Neural cell (in vitro differentiated cells): ENCODE measurements at regions not wholly inside any gene's neighbourhood (a gene's known extent, or its start where the extent isn't known, plus 50 kb on each side); places are given as distances from the start of the nearest gene placed in this dataset.

Experiments used
- H2AFZ ChIP-seq: fragments of 200-600, 300-800 bp; sonication (generic), shearing (Covaris generic); 2 replicates; pipeline ENCODE4 v1.6.0; 2014; ENCODE audit warnings: low read depth, mild to moderate bottlenecking, antibody characterized with exemption, low read length, moderate library complexity
- H3F3A ChIP-seq: fragments of 200-600 bp; shearing (Covaris generic); 2 replicates; pipeline ENCODE4 v1.6.1; 2016; ENCODE audit warnings: mild to moderate bottlenecking, moderate library complexity, mixed read lengths, antibody characterized with exemption, low read length; ENCODE audit not compliant: insufficient read depth, poor library complexity, severe bottlenecking
- H3K27ac ChIP-seq: fragments of 200-600, 300-800 bp; sonication (generic), shearing (Covaris generic); 2 replicates; pipeline ENCODE4 v1.5.1; 2014; ENCODE audit warnings: mild to moderate bottlenecking, low read length, moderate library complexity
- H3K27me3 ChIP-seq: fragments of 300-800, 200-600 bp; sonication (generic), shearing (Covaris generic); 2 replicates; pipeline ENCODE4 v1.6.0; 2014; ENCODE audit warnings: mild to moderate bottlenecking, low read depth, low read length, moderate library complexity; ENCODE audit not compliant: insufficient read depth
- H3K36me3 ChIP-seq: fragments of 300-800, 200-600 bp; sonication (generic), shearing (Covaris generic); 2 replicates; pipeline ENCODE4 v1.5.1; 2014; ENCODE audit warnings: mild to moderate bottlenecking, antibody characterized with exemption, low read length, moderate library complexity; ENCODE audit not compliant: insufficient read depth
- H3K4me2 ChIP-seq: fragments of 300-800, 200-600 bp; sonication (generic), shearing (Covaris generic); 2 replicates; pipeline ENCODE4 v1.6.0; 2014; ENCODE audit warnings: mild to moderate bottlenecking, low read length
- H3K4me3 ChIP-seq: fragments of 300-800, 200-600 bp; sonication (generic), shearing (Covaris generic); 2 replicates; pipeline ENCODE4 v1.5.1; 2014; ENCODE audit warnings: mild to moderate bottlenecking, low read length, moderate library complexity
- H3K79me2 ChIP-seq: fragments of 200-600 bp; shearing (Covaris generic); replicated peaks from 2 replicates; pipeline ENCODE4 v1.6.0; 2014; ENCODE audit warnings: mild to moderate bottlenecking, low read length, moderate library complexity; ENCODE audit not compliant: insufficient read depth
- H3K9ac ChIP-seq: fragments of 300-800, 200-600 bp; sonication (generic), shearing (Covaris generic); 2 replicates; pipeline ENCODE4 v1.6.1; 2016; ENCODE audit warnings: mild to moderate bottlenecking, low read length, mixed read lengths
- H3K9me2 ChIP-seq: fragments of 200-600 bp; shearing (Covaris generic); 2 replicates; pipeline ENCODE4 v1.6.1; 2016; ENCODE audit warnings: mild to moderate bottlenecking, low read length, mixed read lengths; ENCODE audit not compliant: insufficient read depth
- H3K9me3 ChIP-seq: fragments of 200-600, 300-800 bp; sonication (generic), shearing (Covaris generic); 2 replicates; pipeline ENCODE4 v1.6.1; 2016; ENCODE audit warnings: mild to moderate bottlenecking, mixed run types, low read length, moderate library complexity, mixed read lengths
- H4K20me1 ChIP-seq: fragments of 200-600 bp; shearing (Covaris generic); 2 replicates; pipeline ENCODE4 v1.6.1; 2016; ENCODE audit warnings: mild to moderate bottlenecking, mixed run types; ENCODE audit not compliant: insufficient read depth
- EP300 ChIP-seq: fragments of 450-650 bp; conservative IDR thresholded peaks from 2 replicates; pipeline ENCODE4 v1.6.1; 2014; ENCODE audit warnings: antibody characterized with exemption, mild to moderate bottlenecking, moderate library complexity; ENCODE audit not compliant: poor library complexity, severe bottlenecking
- EZH2 ChIP-seq: fragments of 200-600, 300-800 bp; shearing (Covaris generic), sonication (generic); IDR thresholded peaks from 2 replicates; pipeline ENCODE4 v1.6.1; 2014; ENCODE audit warnings: antibody characterized with exemption, low read length, borderline replicate concordance, mild to moderate bottlenecking; ENCODE audit not compliant: insufficient read depth, poor library complexity, severe bottlenecking
- MXI1 ChIP-seq: fragments of 450-650 bp; conservative IDR thresholded peaks from 2 replicates; pipeline ENCODE4 v1.6.1; 2014; ENCODE audit warnings: antibody characterized with exemption, mild to moderate bottlenecking; ENCODE audit not compliant: poor library complexity, severe bottlenecking
- POLR2AphosphoS5 ChIP-seq: IDR thresholded peaks from 2 replicates; pipeline ENCODE4 v1.6.1; 2012
- RAD21 ChIP-seq: fragments of 450-650 bp; conservative IDR thresholded peaks from 2 replicates; pipeline ENCODE4 v1.6.1; 2014; ENCODE audit warnings: antibody characterized with exemption, mild to moderate bottlenecking, moderate library complexity
- SMC3 ChIP-seq: fragments of 450-650 bp; conservative IDR thresholded peaks from 2 replicates; pipeline ENCODE4 v1.6.1; 2014; ENCODE audit warnings: antibody characterized with exemption, mild to moderate bottlenecking, moderate library complexity; ENCODE audit not compliant: poor library complexity
- TAF1 ChIP-seq: IDR thresholded peaks from 2 replicates; pipeline ENCODE4 v1.6.1; 2012; ENCODE audit warnings: low read depth
- TF ChIP-seq, protein P1 (sequence below): IDR thresholded peaks from 2 replicates; pipeline ENCODE4 v1.6.1; 2012; ENCODE audit warnings: borderline replicate concordance
- TF ChIP-seq, protein P2 (sequence below): fragments of 450-650 bp; IDR thresholded peaks from 2 replicates; pipeline ENCODE4 v1.5.1; 2014; ENCODE audit warnings: antibody characterized with exemption, mild to moderate bottlenecking, moderate library complexity; ENCODE audit not compliant: poor library complexity, severe bottlenecking

DNA sequence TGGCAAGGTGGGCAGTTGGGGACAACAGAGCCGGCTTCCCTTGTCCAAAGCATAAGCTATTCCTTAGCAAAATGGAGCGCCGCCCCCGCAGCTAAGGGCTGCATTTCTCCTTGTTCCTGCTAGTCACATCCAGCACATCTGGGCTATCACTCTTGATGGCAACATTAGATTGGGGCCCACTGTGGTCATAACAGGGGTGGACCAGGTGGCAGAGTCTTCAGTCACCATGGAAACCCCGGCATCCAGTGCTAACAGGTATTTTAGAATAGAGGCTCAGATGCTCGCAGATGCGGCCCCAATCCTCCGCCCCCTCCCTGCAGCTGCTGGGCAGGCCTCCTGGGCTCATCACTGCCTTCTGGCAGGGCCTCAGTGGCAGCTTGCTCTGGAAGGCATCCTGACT lies 125.9 kb downstream of the GPCPD1 start:
- H3F3A ChIP-seq, result no peaks in the 10 kb centered on the region
- no peaks in the 10 kb centered on the region for H4K20me1 ChIP-seq
- H3K79me2 ChIP-seq, result no peaks in the 10 kb centered on the region
- H3K4me3 ChIP-seq, result no peak overlapping the region
- no peak overlapping the region for H3K27ac ChIP-seq
- H3K9me2 ChIP-seq, result no peaks in the 10 kb centered on the region
- H3K36me3 ChIP-seq, result no peaks in the 10 kb centered on the region
- TF ChIP-seq TAF1 (no peak), EP300 (no peak)
- TF ChIP-seq, protein P1, sequence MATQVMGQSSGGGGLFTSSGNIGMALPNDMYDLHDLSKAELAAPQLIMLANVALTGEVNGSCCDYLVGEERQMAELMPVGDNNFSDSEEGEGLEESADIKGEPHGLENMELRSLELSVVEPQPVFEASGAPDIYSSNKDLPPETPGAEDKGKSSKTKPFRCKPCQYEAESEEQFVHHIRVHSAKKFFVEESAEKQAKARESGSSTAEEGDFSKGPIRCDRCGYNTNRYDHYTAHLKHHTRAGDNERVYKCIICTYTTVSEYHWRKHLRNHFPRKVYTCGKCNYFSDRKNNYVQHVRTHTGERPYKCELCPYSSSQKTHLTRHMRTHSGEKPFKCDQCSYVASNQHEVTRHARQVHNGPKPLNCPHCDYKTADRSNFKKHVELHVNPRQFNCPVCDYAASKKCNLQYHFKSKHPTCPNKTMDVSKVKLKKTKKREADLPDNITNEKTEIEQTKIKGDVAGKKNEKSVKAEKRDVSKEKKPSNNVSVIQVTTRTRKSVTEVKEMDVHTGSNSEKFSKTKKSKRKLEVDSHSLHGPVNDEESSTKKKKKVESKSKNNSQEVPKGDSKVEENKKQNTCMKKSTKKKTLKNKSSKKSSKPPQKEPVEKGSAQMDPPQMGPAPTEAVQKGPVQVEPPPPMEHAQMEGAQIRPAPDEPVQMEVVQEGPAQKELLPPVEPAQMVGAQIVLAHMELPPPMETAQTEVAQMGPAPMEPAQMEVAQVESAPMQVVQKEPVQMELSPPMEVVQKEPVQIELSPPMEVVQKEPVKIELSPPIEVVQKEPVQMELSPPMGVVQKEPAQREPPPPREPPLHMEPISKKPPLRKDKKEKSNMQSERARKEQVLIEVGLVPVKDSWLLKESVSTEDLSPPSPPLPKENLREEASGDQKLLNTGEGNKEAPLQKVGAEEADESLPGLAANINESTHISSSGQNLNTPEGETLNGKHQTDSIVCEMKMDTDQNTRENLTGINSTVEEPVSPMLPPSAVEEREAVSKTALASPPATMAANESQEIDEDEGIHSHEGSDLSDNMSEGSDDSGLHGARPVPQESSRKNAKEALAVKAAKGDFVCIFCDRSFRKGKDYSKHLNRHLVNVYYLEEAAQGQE, result no peak
- H3K27me3 ChIP-seq, result no peaks in the 10 kb centered on the region
- H3K9ac ChIP-seq, result no peak overlapping the region
- H3K4me2 ChIP-seq, result no peak overlapping the region
- no peak overlapping the region for H2AFZ ChIP-seq
- no peaks in the 10 kb centered on the region for H3K9me3 ChIP-seq

DNA sequence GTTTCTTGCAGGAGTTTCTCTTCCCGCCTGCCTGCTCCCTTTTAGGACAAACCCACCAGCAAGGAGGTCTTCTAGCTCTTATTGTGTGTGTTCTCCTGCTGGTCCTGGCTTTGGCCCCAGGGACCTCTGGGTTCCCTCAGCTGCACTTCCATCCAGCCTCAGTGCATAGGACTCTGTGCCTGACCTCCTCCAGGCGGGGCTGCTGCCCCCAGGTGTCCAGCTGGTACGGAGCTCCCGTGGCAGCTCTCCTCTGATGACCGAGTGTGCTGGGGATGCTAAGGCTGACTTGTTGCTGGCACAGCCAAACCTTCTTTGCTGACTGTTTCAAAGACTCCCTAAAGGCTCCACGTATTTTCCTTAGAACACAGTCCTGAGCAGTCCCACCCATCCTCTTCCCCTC lies 126.5 kb downstream of the GPCPD1 start:
- no peaks in the 10 kb centered on the region for H4K20me1 ChIP-seq
- H3K4me2 ChIP-seq, result no peak overlapping the region
- TF ChIP-seq EZH2, result no peak
- TF ChIP-seq POLR2AphosphoS5, result no peak
- TF ChIP-seq EP300, result no peak
- TF ChIP-seq RAD21, result no peak
- TF ChIP-seq SMC3, result no peak
- TF ChIP-seq TAF1, result no peak
- TF ChIP-seq MXI1, result no peak
- TF ChIP-seq, protein P2, sequence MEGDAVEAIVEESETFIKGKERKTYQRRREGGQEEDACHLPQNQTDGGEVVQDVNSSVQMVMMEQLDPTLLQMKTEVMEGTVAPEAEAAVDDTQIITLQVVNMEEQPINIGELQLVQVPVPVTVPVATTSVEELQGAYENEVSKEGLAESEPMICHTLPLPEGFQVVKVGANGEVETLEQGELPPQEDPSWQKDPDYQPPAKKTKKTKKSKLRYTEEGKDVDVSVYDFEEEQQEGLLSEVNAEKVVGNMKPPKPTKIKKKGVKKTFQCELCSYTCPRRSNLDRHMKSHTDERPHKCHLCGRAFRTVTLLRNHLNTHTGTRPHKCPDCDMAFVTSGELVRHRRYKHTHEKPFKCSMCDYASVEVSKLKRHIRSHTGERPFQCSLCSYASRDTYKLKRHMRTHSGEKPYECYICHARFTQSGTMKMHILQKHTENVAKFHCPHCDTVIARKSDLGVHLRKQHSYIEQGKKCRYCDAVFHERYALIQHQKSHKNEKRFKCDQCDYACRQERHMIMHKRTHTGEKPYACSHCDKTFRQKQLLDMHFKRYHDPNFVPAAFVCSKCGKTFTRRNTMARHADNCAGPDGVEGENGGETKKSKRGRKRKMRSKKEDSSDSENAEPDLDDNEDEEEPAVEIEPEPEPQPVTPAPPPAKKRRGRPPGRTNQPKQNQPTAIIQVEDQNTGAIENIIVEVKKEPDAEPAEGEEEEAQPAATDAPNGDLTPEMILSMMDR, result no peak
- TF ChIP-seq, protein P1, result no peak
- no peak overlapping the region for H2AFZ ChIP-seq
- no peaks in the 10 kb centered on the region for H3K36me3 ChIP-seq
- no peak overlapping the region for H3K9ac ChIP-seq
- H3K79me2 ChIP-seq, result no peaks in the 10 kb centered on the region
- H3K4me3 ChIP-seq, result no peak overlapping the region
- no peaks in the 10 kb centered on the region for H3F3A ChIP-seq
- H3K27ac ChIP-seq, result no peak overlapping the region
- no peaks in the 10 kb centered on the region for H3K9me3 ChIP-seq
- no peaks in the 10 kb centered on the region for H3K27me3 ChIP-seq
- no peaks in the 10 kb centered on the region for H3K9me2 ChIP-seq
